GM18511 (cell line): ENCODE measurements at regions not wholly inside any gene's neighbourhood (a gene's known extent, or its start where the extent isn't known, plus 50 kb on each side); places are given as distances from the start of the nearest gene placed in this dataset.
"Not testable (repeated sequence)": the region's sequence is repeated elsewhere in the genome, so short reads cannot be mapped to it uniquely, and the experiment has no call there.

Source experiments
- ATAC-seq: cut with Tn5 transposase; IDR thresholded peaks from one replicate; pipeline ENCODE4 v1.9.1; 2021; ENCODE audit warnings: mild to moderate bottlenecking, moderate library complexity; ENCODE audit not compliant: unreplicated experiment

- no peak for ATAC-seq
Observed at GRCh38 chr6:74534465-74535211, 671.2 kb downstream of the COL12A1 start.

GRCh38 chr6:74519163-74519562, 686.7 kb downstream of the COL12A1 start:
- no peak for ATAC-seq

- ATAC-seq = no peak
Observed at GRCh38 chr6:74518035-74518434, 687.8 kb downstream of the COL12A1 start.

- no peak for ATAC-seq
Observed at GRCh38 chr6:74510878-74511277, 695.0 kb downstream of the COL12A1 start.

- ATAC-seq = no peak
Observed at GRCh38 chr6:74507649-74508048, 698.2 kb downstream of the COL12A1 start.

GRCh38 chr6:74505391-74505790, 700.5 kb downstream of the COL12A1 start:
- no peak for ATAC-seq

- ATAC-seq = no peak
Observed at GRCh38 chr6:74504941-74505340, 700.9 kb downstream of the COL12A1 start.

GRCh38 chr6:74492587-74492986, 713.3 kb downstream of the COL12A1 start:
- peak; percentile 47 for ATAC-seq

- ATAC-seq = peak; percentile 90
Observed at GRCh38 chr6:74491844-74492374, 713.9 kb downstream of the COL12A1 start.

- not testable (repeated sequence) for ATAC-seq
Observed at GRCh38 chr6:74488726-74489125, 717.1 kb downstream of the COL12A1 start.

GRCh38 chr6:74482180-74482579, 723.7 kb downstream of the COL12A1 start:
- ATAC-seq = no peak

- ATAC-seq = no peak
Observed at GRCh38 chr6:74480561-74480960, 725.3 kb downstream of the COL12A1 start.

- ATAC-seq = no peak
Observed at GRCh38 chr6:74479960-74480359, 725.9 kb downstream of the COL12A1 start.

- no peak for ATAC-seq
Observed at GRCh38 chr6:74479420-74479819, 726.4 kb downstream of the COL12A1 start.

GRCh38 chr6:74474046-74474445, 731.8 kb downstream of the COL12A1 start:
- not testable (repeated sequence) for ATAC-seq

- not testable (repeated sequence) for ATAC-seq
Observed at GRCh38 chr6:74468552-74468951, 737.3 kb downstream of the COL12A1 start.

- no peak for ATAC-seq
Observed at GRCh38 chr6:74467533-74468215, 738.2 kb downstream of the COL12A1 start.

GRCh38 chr6:74466572-74466971, 739.3 kb downstream of the COL12A1 start:
- no peak for ATAC-seq

- no peak for ATAC-seq
Observed at GRCh38 chr6:74459260-74459659, 746.6 kb downstream of the COL12A1 start.

- no peak for ATAC-seq
Observed at GRCh38 chr6:74458536-74458935, 747.3 kb downstream of the COL12A1 start.

GRCh38 chr6:74455786-74456185, 750.1 kb downstream of the COL12A1 start:
- ATAC-seq = no peak

GRCh38 chr6:74451953-74452352, 753.9 kb downstream of the COL12A1 start:
- ATAC-seq = no peak
